ENCODE measurements at regions not wholly inside any gene's neighbourhood (a gene's known extent, or its start where the extent isn't known, plus 50 kb on each side); places are given as distances from the start of the nearest gene placed in this dataset.

GRCh38 chr10:111410740-111411139, 333.9 kb downstream of the ADRA2A start:
- Histone ChIP-seq H3K27me3 (ENCODE audit: control insufficient read depth in 2 of 2, insufficient read depth in 2 of 2, low read length in 2 of 2) (no peaks in the 10 kb centered on the region), H3K4me2 (ENCODE audit: insufficient read depth, low read length) (no peak overlapping the region), H3K4me1 (ENCODE audit: control insufficient read depth, extremely low read depth, insufficient read depth, low read length) (no peaks in the 10 kb centered on the region), H2AFZ (ENCODE audit: low read depth, low read length) (no peak overlapping the region), H3K27ac (ENCODE audit: insufficient read depth, low read depth, low read length) (no peak overlapping the region), H3K36me3 (ENCODE audit: control insufficient read depth in 2 of 2, extremely low read depth in 1 of 2, insufficient read depth in 2 of 2, low read length in 2 of 2) (no peaks in the 10 kb centered on the region), H3K9ac (replicated peaks; ENCODE audit: extremely low read depth, insufficient read depth, low read length) (no peak overlapping the region), H3K79me2 (ENCODE audit: control insufficient read depth, insufficient read depth, low read length) (no peaks in the 10 kb centered on the region), H3K4me3 (replicated peaks in 1 of 3; ENCODE audit: insufficient read depth in 1 of 3, low read depth in 1 of 3, low read length in 3 of 3) (no peak overlapping the region), H3K9me3 (replicated peaks; ENCODE audit: control insufficient read depth, insufficient read depth, low read length) (no peaks in the 10 kb centered on the region), H3K9me1 (replicated peaks; ENCODE audit: control insufficient read depth, extremely low read depth, insufficient read depth, low read length) (no peaks in the 10 kb centered on the region), H4K20me1 (replicated peaks; ENCODE audit: control insufficient read depth, extremely low read depth, insufficient read depth, low read length) (no peaks in the 10 kb centered on the region)
- TF ChIP-seq FOS (IDR thresholded peaks at IDR 0.05; ENCODE audit: borderline replicate concordance, insufficient read depth, low read length) (no peak), JUN (IDR thresholded peaks at IDR 0.05; ENCODE audit: borderline replicate concordance, insufficient read depth, insufficient read length, low read depth) (no peak), GATA2 (IDR thresholded peaks at IDR 0.05; ENCODE audit: insufficient read depth, insufficient read length, low read depth, low read length) (no peak), POLR2AphosphoS5 (IDR thresholded peaks at IDR 0.05; ENCODE audit: insufficient read depth, low read depth, low read length) (no peak)
- TF ChIP-seq, protein P1, sequence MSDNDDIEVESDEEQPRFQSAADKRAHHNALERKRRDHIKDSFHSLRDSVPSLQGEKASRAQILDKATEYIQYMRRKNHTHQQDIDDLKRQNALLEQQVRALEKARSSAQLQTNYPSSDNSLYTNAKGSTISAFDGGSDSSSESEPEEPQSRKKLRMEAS (IDR thresholded peaks at IDR 0.05; ENCODE audit: insufficient read depth, insufficient read length): no peak
- ChIA-PET CTCF (no interaction called here), POLR2A (no interaction called here)
- intact Hi-C loops (cut with micrococcal nuclease) (no loop called here), dilution Hi-C loops (cut with MboI; ENCODE audit: extremely low pct_ligation_motif_present, low sequenced_read_pairs) (no loop called here)
- BruUV-seq (replicated peaks): no TSS peak
- no peak for FAIRE-seq
- no peak for DNase-seq (ENCODE audit: low read depth, low spot score)

GRCh38 chr10:111425459-111425858, 348.6 kb downstream of the ADRA2A start:
- intact Hi-C loops (cut with micrococcal nuclease) (no loop called here), dilution Hi-C loops (cut with MboI; ENCODE audit: extremely low pct_ligation_motif_present, low sequenced_read_pairs) (no loop called here)
- Histone ChIP-seq H3K27me3 (ENCODE audit: control insufficient read depth in 2 of 2, insufficient read depth in 2 of 2, low read length in 2 of 2) (no peaks in the 10 kb centered on the region), H3K4me3 (replicated peaks in 1 of 3; ENCODE audit: insufficient read depth in 1 of 3, low read depth in 1 of 3, low read length in 3 of 3) (no peak overlapping the region), H3K79me2 (ENCODE audit: control insufficient read depth, insufficient read depth, low read length) (no peaks in the 10 kb centered on the region), H3K36me3 (ENCODE audit: control insufficient read depth in 2 of 2, extremely low read depth in 1 of 2, insufficient read depth in 2 of 2, low read length in 2 of 2) (no peaks in the 10 kb centered on the region), H4K20me1 (replicated peaks; ENCODE audit: control insufficient read depth, extremely low read depth, insufficient read depth, low read length) (no peaks in the 10 kb centered on the region), H3K9me3 (replicated peaks; ENCODE audit: control insufficient read depth, insufficient read depth, low read length) (peaks cover 1% of the 10 kb centered on the region), H3K4me1 (ENCODE audit: control insufficient read depth, extremely low read depth, insufficient read depth, low read length) (no peaks in the 10 kb centered on the region), H3K9ac (replicated peaks; ENCODE audit: extremely low read depth, insufficient read depth, low read length) (no peak overlapping the region), H3K27ac (ENCODE audit: insufficient read depth, low read depth, low read length) (no peak overlapping the region), H2AFZ (ENCODE audit: low read depth, low read length) (no peak overlapping the region), H3K9me1 (replicated peaks; ENCODE audit: control insufficient read depth, extremely low read depth, insufficient read depth, low read length) (no peaks in the 10 kb centered on the region), H3K4me2 (ENCODE audit: insufficient read depth, low read length) (no peak overlapping the region)
- FAIRE-seq: no peak
- CTCF ChIA-PET: no interaction called here
- TF ChIP-seq FOS (IDR thresholded peaks at IDR 0.05; ENCODE audit: borderline replicate concordance, insufficient read depth, low read length) (no peak), CTCF (IDR thresholded peaks at IDR 0.05; ENCODE audit: extremely low read depth in 1 of 2, insufficient read depth in 1 of 2, low read depth in 1 of 2, low read length in 2 of 2) (no peak), JUN (IDR thresholded peaks at IDR 0.05; ENCODE audit: borderline replicate concordance, insufficient read depth, insufficient read length, low read depth) (no peak), MYC (IDR thresholded peaks at IDR 0.05; ENCODE audit: low read depth, low read length) (no peak), POLR2AphosphoS5 (IDR thresholded peaks at IDR 0.05; ENCODE audit: insufficient read depth, low read depth, low read length) (no peak), EZH2 (IDR thresholded peaks at IDR 0.05; ENCODE audit: borderline replicate concordance, low read depth, low read length, severe bottlenecking) (no peak), POLR2A (IDR thresholded peaks at IDR 0.05; ENCODE audit: low read depth, low read length) (no peak), GATA2 (IDR thresholded peaks at IDR 0.05; ENCODE audit: insufficient read depth, insufficient read length, low read depth, low read length) (no peak)
- TF ChIP-seq, protein P1 (IDR thresholded peaks at IDR 0.05; ENCODE audit: insufficient read depth, insufficient read length): no peak
- no TSS peak for BruUV-seq (replicated peaks)
- DNase-seq (ENCODE audit: low read depth, low spot score): no peak
- POLR2A ChIA-PET: no interaction called here

Data from endothelial cell of umbilical vein (primary cell).